ENCODE measurements at regions not wholly inside any gene's neighbourhood (a gene's known extent, or its start where the extent isn't known, plus 50 kb on each side); places are given as distances from the start of the nearest gene placed in this dataset.
"Not testable (repeated sequence)": the region's sequence is repeated elsewhere in the genome, so short reads cannot be mapped to it uniquely, and the experiment has no call there.

DNA sequence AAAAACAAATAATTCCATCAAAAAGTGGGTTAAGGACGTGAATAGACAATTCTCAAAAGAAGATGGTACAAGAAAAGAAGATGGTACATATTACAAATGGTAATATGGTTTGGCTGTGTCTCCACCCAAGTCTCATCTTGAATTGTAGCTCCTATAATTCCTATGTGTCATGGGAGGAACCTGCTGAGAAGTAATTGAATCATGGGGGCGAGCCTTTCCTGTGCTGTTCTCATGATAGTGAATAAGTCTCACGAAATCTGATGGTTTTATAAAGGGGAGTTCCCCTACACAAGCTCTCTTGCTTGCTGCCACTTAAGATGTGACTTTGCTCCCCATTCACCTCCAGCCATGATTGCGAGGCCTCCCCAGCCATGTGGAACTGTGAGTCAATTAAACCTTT, 172.9 kb downstream of the C11orf91 start:
- DNase-seq (ENCODE audit: low spot score) = not testable (repeated sequence)

DNA sequence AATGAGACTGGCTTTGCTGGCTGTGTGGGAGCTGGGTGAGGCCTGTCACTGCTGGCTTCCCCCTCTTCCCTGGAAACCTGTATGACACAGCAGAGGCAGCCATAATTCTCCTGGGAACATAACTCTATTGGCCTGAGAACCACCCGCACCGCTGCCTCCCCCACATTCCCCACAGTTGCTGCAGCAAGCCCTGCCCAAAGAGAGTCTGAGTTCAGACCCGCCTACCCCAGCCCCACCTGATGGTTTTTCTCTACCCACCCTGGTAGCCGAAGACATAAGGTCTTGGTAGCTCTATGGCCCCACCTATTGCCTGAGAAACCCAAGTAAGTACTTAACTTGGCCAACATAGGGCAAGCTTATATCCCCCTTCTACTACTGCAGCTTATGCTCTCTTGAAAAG, 174.8 kb downstream of the C11orf91 start:
- no peak for DNase-seq (ENCODE audit: low spot score)

DNA sequence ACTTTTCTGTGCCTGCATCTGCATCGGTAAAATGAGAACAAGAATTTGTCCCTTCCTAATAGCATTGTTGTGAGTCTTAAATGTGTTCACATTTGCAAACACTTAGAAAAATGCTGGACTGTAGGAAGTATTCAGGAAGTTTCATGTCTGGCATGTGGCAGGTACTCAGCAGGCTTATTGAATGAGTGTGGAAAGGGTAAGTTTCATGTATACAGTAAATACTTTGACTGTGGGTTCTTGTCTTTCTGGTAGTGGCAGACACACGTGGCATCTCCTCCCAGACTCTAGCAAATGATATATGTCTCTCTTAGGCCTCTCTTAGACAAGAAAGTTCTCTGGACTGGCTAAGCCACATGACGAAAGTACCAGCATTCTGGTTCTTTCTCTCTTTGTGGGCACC, 179.2 kb downstream of the C11orf91 start:
- no peak for DNase-seq (ENCODE audit: low spot score)

DNA sequence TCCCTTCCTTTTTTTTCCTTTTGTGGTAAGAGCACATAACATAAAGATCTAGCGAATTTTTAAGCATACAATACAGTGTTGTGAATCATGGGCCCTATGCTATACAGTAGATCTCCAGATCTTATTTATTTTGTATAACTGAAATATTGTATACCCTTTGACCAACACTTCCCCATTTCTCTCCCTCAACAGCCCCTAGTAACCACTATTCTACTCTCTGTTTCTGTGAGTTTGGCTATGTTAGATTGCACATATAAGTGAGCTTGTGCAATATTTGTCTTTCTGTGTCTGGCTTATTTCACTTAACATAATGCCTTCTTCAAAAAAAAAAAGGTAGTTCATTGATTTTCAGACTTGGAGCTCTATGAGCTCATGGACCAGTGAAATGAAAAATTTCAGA, 180.5 kb downstream of the C11orf91 start:
- DNase-seq (ENCODE audit: low spot score) = no peak

DNA sequence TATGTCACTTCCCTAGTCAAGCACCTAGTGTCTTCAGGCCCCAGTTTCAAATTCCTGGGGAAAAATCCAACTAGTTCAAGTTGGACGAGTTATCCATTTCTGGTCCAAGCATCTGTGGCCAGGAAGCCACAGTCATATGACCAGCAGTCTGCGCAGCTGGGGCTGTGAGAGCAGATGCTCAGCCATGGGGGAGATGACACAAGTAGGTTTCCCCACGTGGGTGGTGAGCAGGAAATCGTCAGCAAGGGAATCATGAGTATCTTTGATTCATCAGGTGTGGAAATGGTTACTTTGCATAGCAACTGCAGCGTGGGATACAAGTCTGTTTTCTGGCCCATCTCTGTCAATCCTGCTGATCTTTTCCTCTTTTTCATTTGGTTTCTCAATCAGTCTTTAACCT, 185.3 kb downstream of the C11orf91 start:
- no peak for DNase-seq (ENCODE audit: low spot score)

DNA sequence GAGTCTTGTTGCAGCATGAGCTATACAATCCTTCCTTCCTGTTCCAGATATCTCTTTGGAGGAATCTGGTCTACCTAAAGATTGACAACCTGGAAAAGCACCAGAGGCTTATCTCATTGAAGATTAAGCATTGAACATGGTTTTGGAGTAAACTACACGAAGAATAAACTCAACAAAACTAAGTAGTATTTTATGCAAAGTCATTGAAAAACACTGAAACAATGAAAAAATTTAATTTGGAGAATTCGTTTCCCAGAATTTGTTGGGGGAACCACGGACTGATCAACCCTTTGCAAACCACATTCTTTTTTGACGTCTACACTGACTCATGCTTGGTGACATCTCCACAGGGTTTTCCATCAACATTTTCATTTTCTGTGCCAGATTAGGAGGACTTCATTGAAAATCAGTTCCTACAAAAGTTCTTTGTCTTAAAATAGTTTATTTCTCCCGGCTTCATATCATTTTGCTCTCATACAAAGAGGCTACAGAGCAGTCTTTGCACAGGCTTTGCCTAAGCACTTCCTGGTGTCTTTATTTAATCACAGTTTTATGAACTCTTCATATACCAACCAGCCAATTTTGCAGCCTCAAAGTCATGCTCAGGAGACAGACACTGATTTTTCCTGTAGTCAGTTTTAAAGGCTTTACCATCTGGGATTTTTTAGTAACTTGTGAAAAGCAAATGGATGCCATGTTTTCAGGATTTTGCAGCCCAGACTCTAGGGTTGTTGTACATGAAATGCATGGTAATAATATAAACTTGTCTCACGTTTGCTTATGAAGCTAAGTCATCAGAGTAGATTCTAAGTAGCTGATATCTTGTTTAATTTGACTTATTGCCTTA, 186.3 kb downstream of the C11orf91 start:
- no peak for DNase-seq (ENCODE audit: low spot score)

DNA sequence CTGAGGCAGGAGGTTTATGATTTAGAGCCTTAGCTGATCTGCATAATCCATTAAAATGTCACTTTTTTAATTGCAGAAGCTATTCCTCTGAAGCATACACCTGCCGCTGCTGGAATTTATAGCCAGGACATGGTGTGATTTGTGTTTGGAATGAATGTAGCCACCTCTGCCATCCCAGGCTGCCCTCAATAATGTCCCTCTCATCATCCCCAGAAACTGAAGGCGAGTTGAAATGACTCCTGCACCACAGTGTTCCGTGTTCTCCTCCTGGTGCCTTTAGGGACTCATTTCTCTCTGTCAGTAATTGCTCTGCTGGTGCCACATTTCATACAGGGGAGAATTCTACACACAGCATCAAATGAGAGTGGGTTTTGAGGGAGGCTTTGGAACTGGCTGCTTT, 191.0 kb downstream of the C11orf91 start:
- DNase-seq (ENCODE audit: low spot score) = no peak

DNA sequence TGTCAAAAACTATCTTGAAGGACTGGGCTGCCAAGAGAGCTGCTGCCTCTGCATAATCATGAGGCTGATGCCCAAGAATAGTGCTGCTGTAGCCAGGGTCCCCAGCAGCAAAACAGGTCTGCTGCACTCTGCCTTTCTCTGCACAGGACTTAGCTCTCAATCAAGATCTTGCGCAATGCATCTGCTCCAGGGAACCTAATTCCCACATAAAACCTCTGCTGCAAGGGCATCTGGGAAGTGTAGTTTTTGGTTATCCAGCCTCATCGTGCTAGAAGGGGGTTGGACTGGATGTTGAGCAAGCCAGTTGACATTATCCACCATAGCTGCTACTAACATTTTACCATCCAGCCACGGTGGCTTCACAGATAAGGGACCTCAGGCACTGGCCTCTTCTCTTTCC, 192.7 kb downstream of the C11orf91 start:
- no peak for DNase-seq (ENCODE audit: low spot score)

DNA sequence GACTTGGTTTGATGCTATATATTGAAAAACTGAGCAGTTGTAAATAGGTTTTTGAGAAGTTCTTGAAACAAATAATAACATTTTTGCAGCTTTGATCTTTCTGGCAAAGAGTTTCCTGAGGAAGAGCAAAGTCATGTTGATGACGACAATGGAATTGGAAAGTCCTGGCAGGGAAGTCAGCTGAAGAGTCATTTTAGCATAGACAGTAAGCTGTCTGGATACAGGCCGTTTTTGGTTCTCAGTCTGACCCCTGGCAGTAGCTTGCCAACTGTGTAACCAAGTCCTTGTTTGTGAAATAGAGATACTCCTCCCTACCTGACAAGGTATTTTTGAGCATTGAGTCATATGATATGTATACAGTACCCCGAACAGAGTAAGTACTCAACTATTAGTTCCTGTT, 193.3 kb downstream of the C11orf91 start:
- DNase-seq (ENCODE audit: low spot score) = no peak

DNA sequence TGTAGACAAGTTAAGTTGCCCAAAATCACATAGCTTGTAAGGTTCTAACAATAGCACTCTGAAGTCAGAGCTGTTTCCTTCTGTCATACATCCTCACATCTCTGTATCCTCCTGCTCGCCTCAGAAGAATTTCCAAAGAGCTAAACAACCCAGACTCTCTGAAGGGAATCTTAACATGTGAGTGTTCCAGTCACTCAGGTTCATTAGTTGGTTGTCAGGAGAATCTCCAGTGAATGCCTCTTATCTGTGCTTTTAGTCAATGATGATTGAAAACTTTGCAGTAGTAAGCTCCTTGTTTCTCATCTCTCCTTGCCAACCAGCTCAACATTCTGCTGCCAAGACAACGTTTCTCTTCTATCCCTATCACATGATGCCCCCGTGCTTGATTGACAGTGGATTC, 195.5 kb downstream of the C11orf91 start:
- no peak for DNase-seq (ENCODE audit: low spot score)

DNA sequence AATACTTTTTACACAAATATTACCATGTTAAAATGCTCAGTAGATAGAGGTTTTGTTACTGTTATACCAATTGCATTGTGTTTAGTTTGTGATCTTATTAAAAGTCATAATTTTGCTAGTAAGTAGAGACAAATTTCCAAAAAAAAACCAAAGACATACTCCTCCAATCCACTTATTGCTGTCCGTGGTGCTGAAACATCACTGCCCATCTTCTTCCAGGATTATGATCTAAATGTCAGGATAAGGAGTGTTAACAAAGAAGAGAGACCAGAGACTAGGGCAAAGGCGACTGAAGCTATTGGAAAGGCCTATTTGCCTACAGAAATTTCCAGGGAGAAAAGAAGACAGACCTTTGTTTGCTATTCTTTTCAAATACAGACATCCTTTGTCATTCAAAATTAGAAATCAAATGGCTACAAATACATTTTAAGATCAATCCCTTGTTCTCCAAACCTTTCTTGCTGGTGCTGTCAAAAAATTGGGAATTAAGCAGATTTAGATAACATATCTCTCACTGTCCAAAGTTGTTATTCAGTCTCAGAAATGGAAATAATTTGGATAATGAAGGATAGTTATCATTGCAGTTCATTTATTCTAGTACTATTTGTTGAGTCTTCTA, 199.7 kb downstream of the C11orf91 start:
- DNase-seq (ENCODE audit: low spot score) = no peak

DNA sequence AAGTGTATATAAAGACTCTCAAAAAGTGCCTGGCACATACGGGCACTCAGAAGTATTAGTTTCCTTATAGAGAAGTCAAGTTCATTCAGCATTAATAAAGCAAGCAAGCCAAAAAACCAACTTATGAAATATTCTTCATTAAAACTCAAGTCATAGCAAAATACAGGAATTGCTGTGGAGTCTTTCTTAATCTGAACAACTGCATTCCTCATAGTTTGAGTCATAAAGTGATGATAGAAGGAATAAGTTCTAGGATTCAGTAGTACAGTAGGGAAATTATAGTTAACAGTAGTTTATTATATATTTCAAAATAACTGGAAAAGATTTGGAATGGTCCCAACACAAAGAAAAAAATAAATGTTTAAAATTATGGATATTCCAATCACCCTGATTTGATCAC, 200.3 kb downstream of the C11orf91 start:
- no peak for DNase-seq (ENCODE audit: low spot score)

DNA sequence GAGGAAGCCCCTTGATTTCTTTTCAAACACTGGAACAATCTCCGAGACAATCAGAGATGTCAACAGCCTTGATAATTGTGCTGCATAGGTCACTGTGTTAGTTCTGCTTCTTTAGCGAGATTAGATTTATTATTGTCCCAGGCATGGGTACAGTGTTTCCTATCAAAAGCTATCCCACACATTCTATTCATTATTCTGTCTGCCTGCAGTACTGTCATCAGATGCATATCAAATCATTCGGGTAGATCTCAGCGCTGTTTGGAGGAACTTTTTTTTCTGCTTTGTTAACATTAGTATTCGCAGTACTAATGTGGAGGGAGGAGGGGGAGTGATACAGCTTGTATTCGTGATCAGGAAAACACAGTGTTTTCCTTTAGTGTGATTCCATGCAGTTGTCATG, 208.0 kb downstream of the C11orf91 start:
- no peak for DNase-seq (ENCODE audit: low spot score)

DNA sequence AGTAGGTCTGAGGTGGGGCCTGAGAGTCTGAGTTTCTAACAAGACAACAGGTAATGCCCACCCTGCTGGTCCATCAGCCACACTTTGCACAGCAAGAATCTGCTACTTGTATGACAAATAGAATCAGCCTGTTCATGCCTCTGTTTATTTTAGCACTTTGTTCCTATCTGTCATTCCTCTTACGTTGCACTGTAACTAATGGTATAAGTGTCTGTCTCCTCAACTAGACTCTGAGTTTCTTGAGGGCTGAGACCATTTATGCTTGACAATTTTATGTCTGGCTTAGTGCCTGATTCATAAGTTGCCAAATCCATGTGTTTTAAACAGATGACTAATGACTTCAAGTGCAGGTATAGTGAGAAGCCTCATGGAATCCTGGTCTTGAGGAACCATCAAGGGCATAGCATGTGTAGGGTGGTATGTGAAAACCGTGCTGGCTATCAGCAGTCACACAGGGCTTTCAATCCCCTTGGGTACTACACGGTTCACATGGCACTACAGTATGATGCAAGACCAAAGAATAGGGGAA, 209.7 kb downstream of the C11orf91 start:
- DNase-seq (ENCODE audit: low spot score) = no peak

DNA sequence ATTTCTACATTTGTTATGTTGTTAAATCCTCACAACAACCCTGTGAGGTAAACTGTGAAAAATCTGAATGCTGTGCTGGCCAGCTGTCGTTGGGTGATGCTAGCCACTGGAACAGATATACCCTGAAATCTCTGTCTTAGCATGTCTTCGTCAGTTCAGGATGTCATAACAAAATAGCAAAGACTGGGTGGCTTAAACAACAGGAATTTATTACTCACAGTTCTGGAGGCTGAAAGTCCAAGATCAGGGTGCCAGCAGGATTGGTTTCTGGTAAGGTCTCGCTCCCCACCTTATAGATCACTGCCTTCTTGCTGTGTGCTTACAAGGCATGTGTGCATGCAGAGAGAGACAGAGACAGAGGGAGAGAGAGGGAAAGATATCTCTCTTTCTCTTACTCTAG, 211.7 kb downstream of the C11orf91 start:
- DNase-seq (ENCODE audit: low spot score) = no peak

DNA sequence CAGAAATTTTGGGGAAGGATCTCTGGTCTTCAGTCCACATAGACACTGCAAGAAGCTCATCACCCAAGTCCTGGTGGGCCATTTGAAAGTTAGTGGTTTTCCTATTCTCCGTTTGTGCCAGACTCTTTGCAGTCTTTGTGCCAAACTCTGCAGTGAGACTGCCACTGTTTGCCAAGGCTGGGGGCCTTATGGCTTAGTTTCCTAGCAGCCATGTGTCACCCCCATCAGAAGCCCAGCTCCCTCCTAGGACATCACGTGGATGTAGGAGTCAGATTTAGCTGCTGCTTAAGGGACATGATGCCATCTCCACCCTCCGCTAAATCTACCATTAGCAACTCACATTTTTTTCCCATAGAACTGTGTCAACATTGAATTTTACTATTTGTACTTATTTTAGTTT, 220.0 kb downstream of the C11orf91 start:
- DNase-seq (ENCODE audit: low spot score) = no peak

DNA sequence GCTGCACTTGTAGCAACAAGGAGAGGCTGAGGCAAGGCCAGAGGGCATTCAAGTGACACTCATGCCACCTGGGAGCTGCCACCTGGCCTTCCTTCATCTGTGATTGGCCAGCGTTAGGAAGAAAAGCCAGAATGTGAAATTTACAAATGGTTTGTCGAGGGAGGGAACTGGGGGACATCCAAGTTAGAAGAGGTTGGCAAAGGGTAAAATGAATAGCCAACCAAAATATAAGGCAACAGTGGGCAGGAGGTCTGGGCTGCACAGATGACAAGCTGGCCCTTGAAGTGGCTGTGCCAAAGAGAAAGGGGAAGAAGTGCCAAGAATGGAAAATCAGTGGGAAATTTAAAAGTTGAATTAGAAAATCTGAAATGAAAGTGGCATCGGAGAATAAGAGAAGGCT, 221.4 kb downstream of the C11orf91 start:
- no peak for DNase-seq (ENCODE audit: low spot score)

DNA sequence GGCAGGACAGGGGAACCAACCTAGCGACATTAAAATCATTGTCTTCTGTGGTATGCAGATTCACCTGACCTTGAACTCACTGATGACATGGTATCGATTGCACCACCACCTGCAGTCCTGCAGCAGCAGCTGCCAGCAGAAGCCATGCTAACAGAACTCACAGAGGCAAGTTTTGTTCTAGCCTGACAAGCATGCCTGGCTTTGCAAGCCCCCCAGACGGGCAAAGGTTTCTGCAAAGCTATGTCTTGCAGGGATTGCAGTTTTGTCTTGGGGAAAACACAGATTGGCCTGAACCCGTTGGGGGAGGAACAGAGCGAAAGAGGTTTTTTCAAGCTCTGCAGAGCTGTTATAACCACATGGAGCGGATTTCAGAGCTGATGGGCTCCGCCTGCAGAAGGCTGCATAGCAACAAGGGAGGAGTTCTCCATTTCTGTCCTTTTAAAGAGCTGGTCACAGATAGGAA, 221.0 kb downstream of the HIPK3 start:
- DNase-seq (ENCODE audit: low spot score) = no peak

DNA sequence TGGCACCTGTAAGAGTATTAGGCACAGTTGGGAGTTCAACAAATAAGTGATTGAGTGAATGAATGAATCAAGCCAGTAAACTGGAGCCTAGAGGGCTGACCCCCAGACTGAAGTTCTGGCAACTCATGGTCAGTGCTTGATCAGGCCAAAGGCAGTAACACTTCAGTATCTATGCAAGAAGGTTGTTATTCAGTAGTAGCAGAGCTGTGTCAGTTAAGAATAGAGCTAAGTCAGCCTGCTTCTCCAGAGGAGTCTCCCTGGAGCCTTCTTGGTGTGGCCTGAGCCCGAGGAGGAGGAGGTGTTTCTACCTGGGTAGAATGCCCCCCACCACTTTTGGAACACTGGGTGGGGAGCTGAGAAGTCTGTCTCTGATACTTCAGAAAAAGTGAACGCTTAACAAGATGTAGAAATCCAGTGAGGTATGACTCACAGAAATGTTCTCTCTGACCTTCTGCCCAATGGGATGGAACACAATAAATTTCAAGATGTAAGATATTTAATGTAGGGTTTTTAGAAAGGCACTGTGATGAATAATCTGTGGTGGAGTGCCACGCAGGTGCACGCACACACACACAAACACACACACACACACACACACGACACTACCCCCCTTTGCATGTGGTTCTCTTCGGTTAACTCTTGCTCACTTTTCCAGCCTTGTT, 219.9 kb downstream of the HIPK3 start:
- no peak for DNase-seq (ENCODE audit: low spot score)

DNA sequence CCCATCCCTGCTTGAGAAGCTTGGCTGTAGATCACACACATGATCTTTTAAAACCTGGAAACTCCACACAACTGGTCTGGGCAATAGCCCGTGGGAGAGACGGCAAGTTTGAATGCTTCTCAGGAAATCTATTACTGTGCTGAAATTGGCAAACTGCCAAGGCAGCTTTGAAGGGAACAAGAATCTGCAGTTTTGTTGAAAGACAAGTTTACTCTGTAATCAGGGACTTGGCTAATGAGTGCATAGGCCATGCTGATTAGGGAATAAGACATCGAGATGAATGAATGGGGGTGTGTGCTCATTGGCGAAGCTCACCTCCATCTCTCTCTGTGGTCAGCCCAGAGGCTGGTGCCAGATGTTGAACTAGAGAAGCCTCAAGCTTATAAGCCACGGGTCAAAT, 218.8 kb downstream of the HIPK3 start:
- DNase-seq (ENCODE audit: low spot score) = peak; percentile 77

DNA sequence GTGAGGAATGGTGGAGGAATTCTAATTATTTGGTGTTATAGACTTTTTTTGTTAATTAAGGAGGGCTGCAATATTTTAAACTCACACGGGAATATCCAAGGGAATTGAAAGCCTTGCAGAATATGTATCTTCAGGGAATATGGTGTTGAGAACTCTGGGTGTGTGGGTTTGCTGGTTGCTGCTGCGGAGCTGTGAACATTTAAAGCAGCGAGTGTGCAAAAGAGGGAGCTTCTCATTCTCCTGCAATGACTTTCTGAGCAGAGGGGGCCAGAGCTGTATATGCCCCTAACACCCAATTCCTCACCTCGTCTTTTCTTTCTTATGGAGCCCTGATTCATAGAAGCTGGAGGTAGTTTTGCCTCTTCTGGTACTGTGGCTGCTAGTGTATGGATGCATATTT, 217.7 kb downstream of the HIPK3 start:
- DNase-seq (ENCODE audit: low spot score) = no peak

DNA sequence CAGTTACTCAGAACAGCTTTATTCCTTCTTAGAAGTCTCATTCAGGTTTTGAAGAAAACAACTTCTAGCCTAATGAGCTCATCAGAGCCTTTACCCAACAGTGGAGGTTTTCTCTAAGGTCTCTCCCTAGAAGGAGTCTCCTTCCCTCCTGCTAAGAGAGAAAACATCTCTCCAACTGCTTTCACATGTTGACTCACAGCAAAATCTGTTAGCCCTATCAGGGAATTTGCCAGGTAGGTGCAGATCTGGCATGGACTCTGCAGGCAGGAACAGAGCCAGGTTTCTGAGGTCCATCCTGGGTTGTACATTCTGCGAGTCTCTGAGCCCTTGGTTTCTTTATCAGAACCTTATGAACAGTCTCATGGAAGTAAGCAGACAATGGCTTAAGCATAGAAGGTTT, 214.4 kb downstream of the HIPK3 start:
- no peak for DNase-seq (ENCODE audit: low spot score)

DNA sequence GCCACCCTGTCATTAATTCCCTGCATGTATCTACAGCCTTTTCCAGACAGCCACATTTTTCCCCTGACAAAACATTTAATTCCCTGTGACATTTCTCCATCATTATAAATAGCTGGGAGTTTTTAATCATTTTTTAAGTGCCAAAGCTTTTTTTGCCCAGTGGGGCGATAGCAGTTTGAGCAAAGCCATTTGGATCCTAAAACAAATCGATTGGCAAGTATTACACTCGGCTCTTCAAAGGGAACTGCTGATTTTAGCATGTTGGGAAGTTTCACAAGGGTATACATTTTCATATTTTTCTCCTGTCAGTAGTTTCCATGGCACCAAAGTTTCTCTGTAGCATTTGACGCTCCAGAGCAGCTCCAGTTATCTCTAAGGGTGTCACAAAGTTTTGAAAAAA, 210.8 kb downstream of the HIPK3 start:
- no peak for DNase-seq (ENCODE audit: low spot score)
